Right atrium auricular region (tissue), 2 donors: ENCODE measurements at regions not wholly inside any gene's neighbourhood (a gene's known extent, or its start where the extent isn't known, plus 50 kb on each side); places are given as distances from the start of the nearest gene placed in this dataset.
"Not testable (repeated sequence)": the region's sequence is repeated elsewhere in the genome, so short reads cannot be mapped to it uniquely, and the experiment has no call there.

Source experiments
- DNase-seq: peaks from one replicate; pipeline ENCODE4 v3.0.0-alpha.2; 2019; ENCODE audit warnings: low spot score
- H3K27ac ChIP-seq, 2 donors: fragments of 200-600 bp; sonication (generic); 1 replicate in 1 of 2; 2 replicates in 1 of 2; pipeline ENCODE4 v1.5.1; 2016 to 2019
- H3K27me3 ChIP-seq, 2 donors: fragments of 200-600 bp; sonication (generic); one replicate each; pipeline versions ENCODE4 v1.5.1 to v1.6.0; 2017 to 2019
- H3K36me3 ChIP-seq: fragments of 200-600 bp; sonication (generic); one replicate; pipeline ENCODE4 v1.5.1; 2016
- H3K4me1 ChIP-seq, 2 donors: fragments of 200-600 bp; sonication (generic); one replicate each; pipeline versions ENCODE4 v1.5.1 to v1.6.0; 2017 to 2019
- H3K4me3 ChIP-seq, 2 donors: fragments of 200-600 bp; sonication (generic); 1 replicate in 1 of 2; 2 replicates in 1 of 2; pipeline ENCODE4 v1.5.1; 2017 to 2019; ENCODE audit warnings: mild to moderate bottlenecking in 1 of 2, moderate library complexity in 1 of 2
- H3K9me3 ChIP-seq, 2 donors: fragments of 200-600 bp; sonication (generic); one replicate each; pipeline ENCODE4 v1.5.1; 2019
- TF ChIP-seq, protein P1 (sequence below), 2 donors: fragments of 200-600 bp; sonication (generic); IDR thresholded peaks; one replicate each; pipeline ENCODE4 v1.5.1; 2019; ENCODE audit warnings: antibody characterized with exemption in 2 of 2

DNA sequence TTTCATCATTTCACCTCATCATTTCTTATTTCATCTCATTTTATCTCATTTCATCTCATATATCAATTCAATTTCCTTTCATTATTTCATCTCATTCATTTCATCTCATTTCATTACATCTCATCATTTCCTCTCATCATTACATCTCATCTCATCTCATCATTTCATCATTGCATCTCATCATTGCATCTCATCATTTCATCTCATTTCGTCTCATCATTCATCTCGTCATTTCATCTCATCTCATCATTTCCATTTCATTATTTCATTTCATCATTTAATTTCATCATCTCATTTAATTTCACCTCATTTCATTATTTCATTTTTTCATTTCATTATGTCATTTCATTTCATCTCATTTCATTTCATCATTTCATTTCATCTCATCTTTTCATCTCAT is 168.5 kb upstream of the FAM72C start:
- DNase-seq, H3K4me3 ChIP-seq, H3K9me3 ChIP-seq, H3K4me1 ChIP-seq, H3K27me3 ChIP-seq, H3K36me3 ChIP-seq, H3K27ac ChIP-seq: not testable (repeated sequence)

DNA sequence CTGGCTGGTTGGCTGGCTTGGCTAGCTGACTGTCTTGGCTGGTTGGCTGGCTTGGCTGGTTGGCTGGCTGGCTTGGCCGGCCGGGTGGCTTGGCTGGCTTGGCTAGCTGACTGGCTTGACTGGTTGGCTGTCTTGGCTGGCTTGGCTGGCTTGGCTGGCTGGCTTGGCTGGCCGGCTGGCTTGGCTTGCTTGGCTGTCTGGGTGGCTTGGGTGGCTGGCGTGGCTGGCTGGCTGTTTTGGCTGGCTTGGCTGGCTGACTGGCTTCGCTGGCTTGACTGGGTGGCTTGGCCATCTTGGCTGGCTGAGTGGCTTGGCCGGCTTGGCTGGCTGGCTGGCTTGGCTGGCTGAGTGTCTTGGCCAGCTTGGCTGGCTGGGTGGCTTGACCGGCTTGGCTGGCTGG is 133.2 kb upstream of the FAM72C start:
- H3K27ac ChIP-seq, H3K9me3 ChIP-seq, H3K4me3 ChIP-seq, H3K36me3 ChIP-seq, H3K27me3 ChIP-seq, H3K4me1 ChIP-seq, DNase-seq: not testable (repeated sequence)

DNA sequence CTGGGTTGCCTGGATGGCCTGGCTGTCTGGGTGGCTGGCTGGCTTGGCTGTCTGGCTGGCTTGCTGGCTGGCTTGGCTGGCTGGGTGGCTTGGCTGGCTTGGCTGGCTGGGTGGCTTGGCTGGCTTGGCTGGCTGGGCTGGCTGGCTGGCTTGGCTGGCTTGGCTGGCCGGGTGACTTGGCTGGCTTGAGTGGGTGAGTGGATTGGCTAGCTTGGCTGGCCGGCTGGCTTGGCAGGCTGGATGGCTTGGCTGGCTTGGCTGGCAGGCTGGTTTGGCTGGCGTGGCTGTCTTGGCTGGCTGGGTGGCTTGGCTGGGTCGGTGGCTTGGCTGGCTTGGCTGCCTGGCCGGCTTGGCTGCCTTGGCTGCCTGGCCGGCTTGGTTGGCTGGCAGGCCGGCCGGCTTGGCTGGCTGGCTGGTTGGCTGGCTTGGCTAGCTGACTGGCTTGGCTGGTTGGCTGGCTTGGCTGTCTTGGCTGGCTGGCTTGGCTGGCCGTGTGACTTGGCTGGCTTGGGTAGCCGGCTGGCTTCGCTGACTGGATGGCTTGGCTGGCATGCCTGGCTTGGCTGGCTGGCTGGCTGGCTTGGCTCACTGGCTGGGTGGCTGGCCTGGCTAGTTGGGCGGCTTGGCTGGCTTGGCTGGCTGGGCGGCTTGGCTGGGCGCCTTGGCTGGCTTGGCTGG is 132.4 kb upstream of the FAM72C start:
- DNase-seq, result peak; percentile 79
- H3K27ac ChIP-seq, H3K9me3 ChIP-seq, H3K4me3 ChIP-seq, H3K27me3 ChIP-seq, H3K36me3 ChIP-seq, H3K4me1 ChIP-seq: not testable (repeated sequence)

DNA sequence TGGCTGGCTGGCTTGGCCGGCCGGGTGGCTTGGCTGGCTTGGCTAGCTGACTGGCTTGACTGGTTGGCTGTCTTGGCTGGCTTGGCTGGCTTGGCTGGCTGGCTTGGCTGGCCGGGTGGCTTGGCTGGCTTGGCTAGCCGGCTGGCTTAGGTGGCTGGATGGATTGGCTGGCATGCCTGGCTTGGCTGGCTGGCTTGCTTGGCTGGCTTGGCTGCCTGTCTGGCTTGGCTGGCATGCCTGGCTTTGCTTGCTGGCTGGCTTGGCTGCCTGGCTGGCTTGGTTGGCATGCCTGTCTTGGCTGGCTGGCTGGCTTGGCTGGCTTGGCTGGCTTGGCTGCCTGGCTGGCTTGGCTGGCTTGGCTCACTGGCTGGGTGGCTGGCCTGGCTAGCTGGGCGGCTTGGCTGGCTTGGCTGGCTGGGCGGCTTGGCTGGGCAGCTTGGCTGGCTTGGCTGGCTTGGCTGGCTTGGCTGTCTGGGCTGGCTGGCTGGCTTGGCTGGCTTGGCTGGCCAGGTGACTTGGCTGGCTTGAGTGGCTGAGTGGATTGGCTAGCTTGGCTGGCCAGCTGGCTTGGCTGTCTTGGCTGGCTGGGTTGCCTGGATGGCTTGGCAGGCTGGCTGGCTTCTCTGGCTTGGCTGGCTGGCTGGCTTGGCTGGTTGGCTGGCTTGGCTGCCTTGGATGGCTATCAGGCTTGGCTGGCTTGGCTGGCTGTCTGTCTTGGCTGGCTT is 131.5 kb upstream of the FAM72C start:
- not testable (repeated sequence) for H3K4me3 ChIP-seq, H3K27me3 ChIP-seq, H3K4me1 ChIP-seq, H3K27ac ChIP-seq, H3K9me3 ChIP-seq, H3K36me3 ChIP-seq
- peak; percentile 74 for DNase-seq

DNA sequence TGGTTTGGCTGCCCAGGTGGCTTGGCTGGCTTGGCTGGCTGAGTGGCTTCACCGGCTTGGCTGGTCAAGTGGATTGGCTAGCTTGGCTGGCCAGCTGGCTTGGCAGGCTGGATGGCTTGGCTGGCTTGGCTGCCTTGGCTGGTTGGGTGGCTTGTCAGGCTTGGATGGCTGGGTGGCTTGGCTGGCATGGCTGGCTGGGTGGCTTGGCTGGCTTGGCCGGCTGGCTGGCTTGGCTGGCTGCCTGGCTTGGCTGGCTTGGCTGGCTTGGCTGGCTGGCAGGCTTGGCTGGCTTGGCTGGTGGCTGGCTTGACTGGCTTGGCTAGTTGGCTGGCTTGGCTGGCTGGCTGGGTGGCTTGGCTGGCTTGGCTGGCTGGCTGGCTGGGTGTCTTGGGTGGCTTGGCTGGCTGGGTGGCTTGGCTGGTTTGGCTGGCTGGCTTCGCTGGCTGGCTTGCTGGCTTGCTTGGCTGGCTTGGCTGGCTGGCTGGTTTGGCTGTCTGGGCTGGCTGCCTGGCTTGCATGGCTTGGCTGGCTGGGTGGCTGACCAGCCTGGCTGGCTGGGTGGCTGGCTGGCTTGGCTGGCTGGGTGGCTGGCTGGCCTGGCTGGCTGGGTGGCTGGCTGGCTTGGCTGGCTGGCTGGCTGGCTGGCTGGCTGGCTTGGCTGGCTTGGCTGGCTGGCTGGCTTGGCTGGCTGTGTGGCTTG is 130.4 kb upstream of the FAM72C start:
- H3K9me3 ChIP-seq, H3K4me1 ChIP-seq, H3K4me3 ChIP-seq, H3K27me3 ChIP-seq, H3K27ac ChIP-seq, H3K36me3 ChIP-seq: not testable (repeated sequence)
- peak; percentile 58 for DNase-seq

DNA sequence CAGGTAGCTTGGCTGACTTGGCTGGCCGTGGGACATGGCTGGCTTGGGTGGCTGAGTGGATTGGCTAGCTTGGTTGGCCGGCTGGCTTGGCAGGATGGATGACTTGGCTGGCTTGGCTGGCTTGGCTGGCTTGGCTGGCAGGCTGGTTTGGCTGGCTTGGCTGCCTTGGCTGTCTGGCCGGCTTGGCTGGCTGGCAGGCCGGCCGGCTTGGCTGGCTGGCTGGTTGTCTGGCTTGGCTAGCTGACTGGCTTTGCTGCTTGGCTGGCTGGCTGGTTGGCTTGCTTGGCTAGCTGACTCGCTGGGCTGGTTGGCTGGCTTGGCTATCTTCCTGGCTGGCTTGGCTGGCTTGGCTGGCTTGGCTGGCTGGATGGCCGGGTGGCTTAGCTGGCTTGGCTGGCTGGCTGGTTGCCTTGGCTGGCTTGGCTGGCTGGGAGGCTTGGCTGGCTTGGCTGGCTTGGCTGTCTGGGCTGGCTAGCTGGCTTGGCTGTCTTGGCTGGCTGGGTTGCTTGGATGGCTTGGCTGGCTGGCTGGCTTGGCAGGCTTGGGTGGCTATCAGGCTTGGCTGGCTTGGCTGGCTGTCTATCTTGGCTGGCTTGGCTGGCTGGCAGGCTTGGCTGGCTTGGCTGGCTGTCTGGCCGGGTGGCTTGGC is 129.7 kb upstream of the FAM72C start:
- Histone ChIP-seq H3K4me1 (no peaks in the 10 kb centered on the region), H3K9me3 (peaks cover 0 to 6% of the 10 kb centered on the region in 2 donors), H3K27me3 (no peaks in the 10 kb centered on the region), H3K36me3 (no peaks in the 10 kb centered on the region), H3K4me3 (no peak overlapping the region), H3K27ac (no peak overlapping the region)
- peak; percentile 59 for DNase-seq
- TF ChIP-seq, protein P1, sequence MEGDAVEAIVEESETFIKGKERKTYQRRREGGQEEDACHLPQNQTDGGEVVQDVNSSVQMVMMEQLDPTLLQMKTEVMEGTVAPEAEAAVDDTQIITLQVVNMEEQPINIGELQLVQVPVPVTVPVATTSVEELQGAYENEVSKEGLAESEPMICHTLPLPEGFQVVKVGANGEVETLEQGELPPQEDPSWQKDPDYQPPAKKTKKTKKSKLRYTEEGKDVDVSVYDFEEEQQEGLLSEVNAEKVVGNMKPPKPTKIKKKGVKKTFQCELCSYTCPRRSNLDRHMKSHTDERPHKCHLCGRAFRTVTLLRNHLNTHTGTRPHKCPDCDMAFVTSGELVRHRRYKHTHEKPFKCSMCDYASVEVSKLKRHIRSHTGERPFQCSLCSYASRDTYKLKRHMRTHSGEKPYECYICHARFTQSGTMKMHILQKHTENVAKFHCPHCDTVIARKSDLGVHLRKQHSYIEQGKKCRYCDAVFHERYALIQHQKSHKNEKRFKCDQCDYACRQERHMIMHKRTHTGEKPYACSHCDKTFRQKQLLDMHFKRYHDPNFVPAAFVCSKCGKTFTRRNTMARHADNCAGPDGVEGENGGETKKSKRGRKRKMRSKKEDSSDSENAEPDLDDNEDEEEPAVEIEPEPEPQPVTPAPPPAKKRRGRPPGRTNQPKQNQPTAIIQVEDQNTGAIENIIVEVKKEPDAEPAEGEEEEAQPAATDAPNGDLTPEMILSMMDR (IDR thresholded peaks at IDR 0.05), result no peak

DNA sequence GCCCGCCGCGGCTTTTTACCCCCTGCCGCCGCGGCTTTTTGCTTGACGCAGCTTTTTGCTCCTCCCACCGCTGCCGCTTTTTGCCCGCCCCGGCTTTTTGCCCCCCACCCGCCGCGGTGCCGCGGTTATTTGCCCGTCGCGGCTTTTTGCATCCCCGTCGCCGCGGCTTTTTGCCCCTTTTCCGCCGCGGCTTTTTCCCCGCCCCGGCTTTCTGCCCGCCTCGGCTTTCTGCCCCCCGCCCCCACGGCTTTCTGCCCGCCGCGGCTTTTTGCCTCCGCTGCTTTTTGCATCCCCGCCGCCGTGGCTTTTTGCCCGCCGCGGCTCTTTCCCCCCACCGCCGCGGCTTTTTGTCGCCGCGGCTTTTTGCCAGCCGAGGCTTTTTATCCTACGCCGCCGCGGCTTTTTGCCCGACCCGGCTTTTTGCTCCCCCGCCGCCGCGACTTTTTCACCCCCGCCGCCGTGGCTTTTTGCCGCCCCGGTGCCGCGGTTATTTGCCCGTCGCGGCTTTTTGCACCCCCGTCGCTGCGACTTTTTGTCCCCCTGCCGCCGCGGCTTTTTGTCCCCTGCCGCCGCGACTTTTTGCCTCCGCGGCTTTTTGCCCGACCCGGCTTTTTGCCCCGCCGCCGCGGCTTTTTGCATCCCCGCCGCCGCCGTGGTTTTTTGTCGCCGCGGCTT is 105.5 kb upstream of the FAM72C start:
- H3K27ac ChIP-seq, H3K4me1 ChIP-seq, DNase-seq, H3K9me3 ChIP-seq, H3K27me3 ChIP-seq, H3K36me3 ChIP-seq: not testable (repeated sequence)
- peak overlapping the region; percentile 45 to 58 for H3K4me3 ChIP-seq

DNA sequence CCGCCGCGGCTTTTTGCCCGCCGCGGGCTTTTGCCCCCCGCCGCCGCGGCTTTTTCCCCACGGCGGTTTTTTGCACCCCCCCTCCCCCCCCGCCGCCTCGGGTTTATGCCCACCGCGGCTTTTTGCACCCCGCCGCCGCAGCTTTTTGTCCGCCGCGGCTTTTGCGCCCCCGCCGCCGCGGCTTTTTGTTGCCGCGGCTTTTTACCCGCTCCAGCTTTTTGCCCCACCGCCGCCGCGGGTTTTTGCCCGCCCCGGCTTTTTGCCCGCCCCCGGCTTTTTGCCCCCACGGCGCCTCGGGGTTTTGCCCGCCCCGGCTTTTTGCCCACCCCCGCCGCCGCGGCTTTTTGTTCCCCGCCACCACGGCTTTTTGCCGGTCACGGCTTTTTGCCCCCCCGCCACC is 104.9 kb upstream of the FAM72C start:
- not testable (repeated sequence) for DNase-seq
- peak overlapping the region; percentile 30 to 58 for H3K4me3 ChIP-seq

DNA sequence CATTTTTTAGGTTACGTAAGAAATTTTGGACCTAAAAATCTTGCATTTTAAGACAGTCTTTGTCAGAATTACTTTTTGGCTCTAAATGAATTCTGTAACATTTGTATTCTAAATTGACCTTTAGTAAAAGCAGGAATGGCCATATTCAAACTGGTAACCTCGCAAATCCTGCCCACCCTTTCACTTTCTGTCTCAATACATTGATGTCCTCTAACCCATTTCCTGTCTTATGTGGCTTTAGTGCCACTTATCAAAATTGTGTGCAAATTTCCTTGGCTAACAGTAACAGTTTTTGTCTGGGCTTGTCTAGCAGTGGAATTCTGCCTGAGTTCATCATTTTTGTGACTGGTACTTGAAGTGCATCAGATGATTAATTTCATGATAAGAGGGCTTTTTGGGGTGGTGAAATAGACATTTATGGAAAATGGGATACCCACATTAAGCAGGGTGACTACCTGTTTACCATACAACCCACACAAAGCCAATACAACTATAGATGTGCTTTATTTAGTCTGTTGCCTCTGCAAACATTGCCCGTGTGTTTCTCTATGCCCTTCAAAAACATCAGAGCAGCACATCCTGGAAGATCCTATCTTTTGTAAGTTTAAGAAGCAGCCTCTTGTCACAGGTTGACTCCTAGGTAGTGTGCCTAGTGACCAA is 98.7 kb upstream of the FAM72C start:
- H3K36me3 ChIP-seq, H3K27ac ChIP-seq, H3K4me1 ChIP-seq: not testable (repeated sequence)

More for the DNA sequence above, 104.9 kb upstream of the FAM72C start:
- H3K36me3 ChIP-seq, H3K27ac ChIP-seq, H3K9me3 ChIP-seq, H3K27me3 ChIP-seq, H3K4me1 ChIP-seq: not testable (repeated sequence)

DNA sequence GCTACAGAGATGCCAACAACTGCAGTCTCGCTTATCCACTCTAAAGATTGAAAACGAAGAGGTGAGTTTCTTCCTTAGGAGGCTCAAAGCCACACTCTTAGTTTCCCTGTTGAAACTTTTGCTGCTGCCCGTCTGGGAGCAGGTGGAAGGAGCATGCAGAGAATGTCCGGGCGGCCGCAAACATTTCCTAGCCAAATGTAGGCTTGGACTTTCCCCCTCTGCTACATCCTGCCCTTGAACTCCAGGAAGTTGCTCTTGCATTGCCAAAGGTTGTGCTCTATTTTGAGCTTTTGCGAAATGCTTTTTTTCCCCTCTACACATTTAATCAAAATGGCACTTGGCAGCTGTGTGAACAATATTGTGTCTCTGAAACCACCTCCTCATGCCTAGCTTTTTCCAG is 95.3 kb upstream of the FAM72C start:
- not testable (repeated sequence) for DNase-seq

More for the DNA sequence above, 98.7 kb upstream of the FAM72C start:
- H3K9me3 ChIP-seq, H3K4me3 ChIP-seq, H3K27me3 ChIP-seq, DNase-seq: not testable (repeated sequence)

DNA sequence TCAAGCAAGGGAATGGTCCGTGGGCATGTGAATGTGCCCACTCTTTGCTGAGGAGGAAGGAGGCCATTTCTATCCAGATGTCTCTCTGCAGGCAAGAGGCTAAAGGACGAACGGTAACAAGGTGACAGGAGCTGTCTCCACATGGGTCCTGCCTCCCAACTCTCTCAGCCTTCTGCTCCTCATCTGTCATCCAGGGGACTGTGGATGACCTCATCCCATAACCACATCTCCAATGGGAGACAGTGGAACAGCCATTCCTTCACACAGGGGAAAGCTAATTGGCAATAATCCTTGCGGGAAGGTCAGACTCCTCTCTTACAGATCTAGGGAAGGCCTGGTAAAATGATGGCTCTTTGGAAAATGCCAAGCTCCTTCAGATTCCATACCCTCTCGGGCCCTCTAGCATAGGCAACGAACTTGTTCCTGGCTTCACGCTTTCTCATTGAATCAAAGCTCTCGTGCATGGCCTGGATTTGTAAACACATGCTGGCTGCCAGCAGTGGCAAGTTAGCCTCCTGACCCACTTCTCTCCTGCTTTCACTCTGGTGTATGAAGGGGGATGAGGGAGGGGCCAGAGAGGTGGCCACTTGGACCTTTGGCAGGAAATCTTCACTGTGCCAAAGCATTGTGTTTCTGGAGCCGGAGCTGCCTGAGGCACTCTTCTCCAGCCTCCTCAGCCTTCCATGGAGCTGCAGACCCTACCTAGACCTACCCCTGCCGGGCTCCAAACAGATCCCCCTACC is 94.5 kb upstream of the FAM72C start:
- not testable (repeated sequence) for H3K36me3 ChIP-seq, H3K4me3 ChIP-seq, DNase-seq, H3K27ac ChIP-seq, H3K4me1 ChIP-seq, H3K9me3 ChIP-seq, H3K27me3 ChIP-seq

More for the DNA sequence above, 95.3 kb upstream of the FAM72C start:
- H3K4me1 ChIP-seq, H3K36me3 ChIP-seq, H3K27ac ChIP-seq, H3K27me3 ChIP-seq, H3K4me3 ChIP-seq, H3K9me3 ChIP-seq: not testable (repeated sequence)
